Endothelial cell of hepatic sinusoid (primary cell): ENCODE measurements at regions not wholly inside any gene's neighbourhood (a gene's known extent, or its start where the extent isn't known, plus 50 kb on each side); places are given as distances from the start of the nearest gene placed in this dataset.

Experiments used
- in situ Hi-C: cut with HindIII; loops from 2 replicates; pipeline ENCODE4 v1.10.0; 2017; ENCODE audit warnings: low sequenced_read_pairs

DNA sequence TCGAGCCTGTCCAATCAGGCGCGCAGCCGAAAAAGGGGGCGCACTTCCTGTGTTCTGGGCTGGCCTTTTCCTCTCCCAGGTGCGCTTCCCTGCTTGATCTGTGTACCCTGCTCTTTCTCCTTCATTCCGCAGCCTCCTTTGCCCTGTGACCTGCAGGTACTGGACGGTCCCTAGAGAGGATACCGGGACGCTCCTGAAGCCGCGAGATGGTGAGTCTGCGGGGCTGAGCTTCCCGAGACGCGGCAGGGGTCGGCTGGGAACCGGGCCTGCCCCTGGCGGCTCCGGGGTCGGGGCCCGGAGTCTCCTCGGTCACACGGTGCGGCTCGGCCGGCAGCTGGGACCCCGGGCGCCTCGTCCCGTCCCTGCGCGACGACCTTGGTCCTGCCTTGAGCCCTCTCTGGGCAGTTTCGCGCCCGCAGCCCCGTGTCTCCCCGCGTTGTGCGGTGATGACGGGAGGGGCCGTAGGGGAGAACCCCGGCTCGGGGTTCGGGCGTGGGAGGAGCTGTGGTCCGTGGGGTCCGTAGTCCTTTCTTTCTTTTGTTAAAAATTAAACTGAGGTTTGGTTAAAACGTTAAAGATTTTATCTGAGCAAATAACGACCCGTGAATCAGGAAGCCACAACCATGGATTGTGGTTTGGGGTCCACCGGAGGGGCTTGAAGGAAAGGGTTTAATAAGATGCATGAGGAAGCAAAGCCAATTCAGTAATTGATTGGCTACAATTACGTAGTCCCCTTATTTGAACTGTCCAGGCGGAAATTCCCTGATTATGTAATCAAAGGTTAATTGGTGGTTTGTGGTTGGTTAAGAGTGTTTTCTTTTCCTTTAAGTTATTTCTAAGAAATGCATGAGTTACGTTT, 172.8 kb upstream of the ZNF267 start:
- in situ Hi-C loops: no loop called here

GRCh38 chr16:31701734-31702133, 171.9 kb upstream of the ZNF267 start:
- in situ Hi-C loops: no loop called here

DNA sequence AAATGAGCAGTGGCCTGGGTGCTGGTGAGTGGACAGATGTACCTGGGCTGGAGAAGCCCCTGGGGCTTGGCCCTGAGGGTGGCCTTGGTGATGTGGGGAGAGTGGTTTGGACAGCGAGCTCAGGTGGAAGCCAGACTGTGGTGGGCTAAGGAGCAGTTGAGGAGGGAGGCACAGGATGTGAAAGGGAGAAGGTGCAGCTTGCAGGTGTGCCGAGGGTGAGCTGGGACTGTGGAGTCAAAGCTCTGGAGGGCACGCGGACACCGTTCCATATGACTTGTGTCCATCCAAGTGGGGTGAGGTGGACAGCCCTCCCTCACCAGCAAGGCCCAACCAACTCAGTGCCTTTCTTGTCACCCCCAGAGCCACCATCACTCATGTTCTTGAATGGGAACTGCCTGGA, 170.8 kb upstream of the ZNF267 start:
- in situ Hi-C loops: no loop called here

DNA sequence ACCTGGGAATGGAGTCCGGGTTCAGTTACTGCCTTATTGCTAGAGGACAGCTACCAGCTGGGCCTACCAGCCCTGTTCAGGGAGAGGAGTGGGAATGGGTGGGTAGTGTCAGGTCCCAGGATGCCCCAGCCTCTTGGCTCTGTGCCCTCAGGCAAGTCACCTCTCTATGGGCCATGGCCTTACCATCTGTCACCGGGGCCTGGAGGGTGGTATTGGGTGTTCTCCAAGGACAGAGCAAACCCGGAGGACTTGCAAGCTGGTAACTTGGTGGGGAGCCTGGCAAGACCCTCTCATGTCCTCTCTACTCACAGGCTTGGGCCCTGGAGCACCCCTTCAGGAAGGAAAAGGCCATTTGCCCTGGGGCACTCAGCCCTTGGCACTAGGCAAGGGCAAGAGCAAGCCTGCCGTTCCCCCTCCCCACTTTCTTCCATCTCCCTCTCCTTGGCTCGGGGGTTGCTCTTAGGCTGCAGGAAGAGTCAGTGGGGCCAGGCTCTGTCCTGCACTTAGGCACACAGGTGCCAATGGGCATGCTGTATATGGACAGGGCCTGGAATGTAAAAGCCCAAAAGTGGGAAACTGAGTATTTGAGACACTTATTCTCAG, 170.0 kb upstream of the ZNF267 start:
- in situ Hi-C loops: no loop called here

GRCh38 chr16:31704138-31704537, 169.5 kb upstream of the ZNF267 start:
- in situ Hi-C loops: no loop called here

DNA sequence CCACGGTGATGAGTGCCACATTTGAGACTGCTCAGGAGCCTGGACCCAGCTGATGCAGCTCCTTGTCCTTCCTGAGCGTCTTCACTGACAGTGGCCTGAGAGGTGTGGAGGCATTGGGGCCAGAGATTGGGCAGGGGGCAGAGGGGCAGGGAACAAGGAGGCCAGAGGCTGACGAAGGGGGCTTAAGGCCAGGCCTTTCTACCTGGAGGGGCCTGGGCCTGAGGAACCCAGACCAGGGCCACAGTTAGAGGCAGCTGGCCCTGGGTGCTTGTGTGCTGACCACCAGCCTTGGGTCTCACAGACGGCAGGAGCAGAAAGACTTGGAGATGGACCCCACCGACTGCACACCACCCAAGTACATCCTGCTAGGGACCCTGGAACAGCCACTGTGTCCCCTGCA, 168.2 kb upstream of the ZNF267 start:
- in situ Hi-C loops: no loop called here

- in situ Hi-C loops: no loop called here
These were observed 167.3 kb upstream of the ZNF267 start for GRCh38 chr16:31706318-31706717.

GRCh38 chr16:31706925-31707324, 166.7 kb upstream of the ZNF267 start:
- in situ Hi-C loops: no loop called here

DNA sequence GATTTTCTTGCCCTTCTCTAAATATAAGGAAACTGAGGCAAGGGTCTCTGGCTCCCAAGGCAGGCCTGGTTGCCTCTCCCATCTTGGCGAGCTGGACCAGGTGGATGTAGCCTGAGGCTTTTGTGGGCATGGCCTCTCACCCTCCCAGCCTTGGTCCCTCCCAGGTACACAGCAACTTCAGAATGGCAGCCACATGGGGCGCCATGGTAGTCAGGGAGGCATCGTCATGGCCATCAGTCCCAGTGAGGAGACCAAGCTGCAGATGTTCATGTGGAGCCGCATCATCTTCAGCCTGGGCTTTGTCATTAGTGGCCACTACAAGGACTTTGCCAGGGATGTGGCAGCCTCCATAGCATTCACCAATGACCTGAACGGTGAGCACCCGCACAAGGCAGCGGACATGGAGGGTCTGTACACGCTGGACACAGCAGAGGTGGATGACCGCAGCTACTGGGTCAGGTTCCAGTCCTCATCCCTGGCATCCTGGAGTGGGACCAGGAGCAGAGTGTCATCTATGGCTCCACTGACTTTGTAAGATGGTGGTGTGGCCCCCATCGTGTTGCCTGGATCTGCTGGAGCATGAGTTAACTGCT, 165.8 kb upstream of the ZNF267 start:
- in situ Hi-C loops: no loop called here

DNA sequence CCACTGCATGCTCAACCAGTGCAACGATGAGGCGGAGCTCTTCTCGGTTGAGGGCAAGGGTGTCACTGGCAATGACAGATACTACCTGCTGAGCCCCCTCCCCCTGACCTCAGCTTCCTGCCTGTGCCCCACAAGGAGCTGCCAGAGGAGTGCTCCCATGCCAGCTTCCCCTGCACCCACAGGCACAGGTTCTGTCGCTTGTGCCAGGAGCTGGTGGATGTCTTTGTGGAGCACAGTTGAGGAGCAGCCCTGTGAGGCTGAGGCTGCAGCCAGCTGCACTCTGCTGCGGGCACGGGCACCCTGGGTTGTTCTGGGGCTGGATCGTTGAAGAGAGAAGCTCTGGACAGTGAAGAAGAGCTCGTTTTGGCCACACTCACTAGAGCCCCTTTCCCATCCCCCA, 165.3 kb upstream of the ZNF267 start:
- in situ Hi-C loops: no loop called here

DNA sequence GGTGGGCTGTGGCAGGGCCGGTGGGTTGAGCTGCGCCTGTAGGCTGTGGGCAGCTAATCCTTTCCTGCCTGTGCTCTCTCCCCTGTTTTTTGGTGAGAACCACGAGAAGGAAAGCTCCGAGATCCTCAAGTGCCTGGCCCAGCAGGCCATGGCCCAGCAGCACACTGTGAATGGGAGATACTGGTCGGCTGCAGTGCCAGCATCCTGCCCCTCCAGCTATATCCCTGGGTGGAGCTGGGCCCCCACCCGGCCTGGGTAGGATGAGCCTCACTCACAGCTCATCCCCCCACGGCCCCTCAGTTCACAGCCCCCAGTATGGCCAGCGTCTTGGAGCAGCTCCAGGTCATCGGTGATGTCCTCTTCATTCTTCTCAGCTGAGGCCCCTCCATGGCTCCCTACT, 164.4 kb upstream of the ZNF267 start:
- in situ Hi-C loops: no loop called here

DNA sequence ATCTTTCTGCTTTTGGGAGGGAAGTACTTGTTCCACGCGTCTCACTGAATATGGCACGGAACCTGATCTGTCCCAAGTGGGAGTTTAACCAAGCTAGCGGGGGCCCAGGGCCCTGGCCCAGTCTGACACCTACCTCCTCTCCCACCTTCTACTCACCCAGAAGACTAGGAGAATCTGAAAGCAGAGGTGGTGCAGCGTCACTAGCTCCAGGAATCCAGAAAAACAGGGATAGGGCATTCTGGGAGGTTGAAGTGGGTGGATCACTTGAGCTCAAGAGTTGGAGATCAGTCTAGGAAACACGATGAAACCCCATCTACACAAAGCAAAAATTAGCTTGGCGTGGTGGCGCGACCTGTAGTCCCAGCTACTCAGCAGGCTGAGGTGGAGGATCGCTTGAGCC, 163.5 kb upstream of the ZNF267 start:
- in situ Hi-C loops: no loop called here

DNA sequence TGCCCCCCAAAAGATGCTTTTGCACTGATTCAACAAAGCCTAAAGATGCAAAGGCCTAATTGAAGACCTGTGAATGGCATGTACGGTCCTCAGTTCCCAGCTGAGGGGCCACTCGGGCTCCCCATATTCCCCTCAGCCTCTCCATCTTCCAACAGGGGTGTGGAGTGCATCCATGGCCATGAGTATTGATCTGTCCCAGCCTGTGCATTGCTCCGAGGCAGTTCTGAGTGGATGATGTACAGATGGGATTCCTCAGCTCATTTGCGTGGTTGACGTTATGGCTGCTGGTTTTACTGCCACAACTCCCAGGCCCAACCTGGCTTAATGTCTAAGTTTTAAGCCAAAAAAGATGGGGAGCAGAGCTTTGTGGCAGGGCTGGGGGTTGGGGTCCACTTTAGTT, 162.7 kb upstream of the ZNF267 start:
- in situ Hi-C loops: no loop called here

- in situ Hi-C loops: no loop called here
These were observed 162.2 kb upstream of the ZNF267 start for GRCh38 chr16:31711344-31711845.

DNA sequence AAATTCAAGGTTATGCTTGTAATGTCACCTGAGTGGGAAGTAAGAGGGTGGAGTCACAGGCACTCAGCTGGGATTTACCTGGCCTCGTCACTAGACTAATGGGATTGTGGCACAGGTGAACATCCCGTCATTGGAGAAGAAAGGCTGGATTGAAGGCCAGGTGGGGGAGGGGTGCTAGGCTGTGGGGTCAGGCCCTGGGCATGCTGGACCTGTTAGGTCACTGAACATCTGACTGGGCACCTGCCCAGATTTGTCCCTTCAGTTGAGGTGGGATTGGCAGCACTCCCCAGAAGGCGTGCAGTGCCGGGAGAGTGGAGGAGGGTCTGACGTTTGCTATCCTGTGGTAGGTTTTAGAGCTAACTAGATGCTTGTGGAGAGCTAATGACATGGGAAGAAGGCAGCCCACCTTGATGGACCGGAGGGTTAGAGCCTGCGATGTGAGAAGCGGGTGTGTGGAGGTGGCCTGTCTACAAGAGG, 161.5 kb upstream of the ZNF267 start:
- in situ Hi-C loops: no loop called here

DNA sequence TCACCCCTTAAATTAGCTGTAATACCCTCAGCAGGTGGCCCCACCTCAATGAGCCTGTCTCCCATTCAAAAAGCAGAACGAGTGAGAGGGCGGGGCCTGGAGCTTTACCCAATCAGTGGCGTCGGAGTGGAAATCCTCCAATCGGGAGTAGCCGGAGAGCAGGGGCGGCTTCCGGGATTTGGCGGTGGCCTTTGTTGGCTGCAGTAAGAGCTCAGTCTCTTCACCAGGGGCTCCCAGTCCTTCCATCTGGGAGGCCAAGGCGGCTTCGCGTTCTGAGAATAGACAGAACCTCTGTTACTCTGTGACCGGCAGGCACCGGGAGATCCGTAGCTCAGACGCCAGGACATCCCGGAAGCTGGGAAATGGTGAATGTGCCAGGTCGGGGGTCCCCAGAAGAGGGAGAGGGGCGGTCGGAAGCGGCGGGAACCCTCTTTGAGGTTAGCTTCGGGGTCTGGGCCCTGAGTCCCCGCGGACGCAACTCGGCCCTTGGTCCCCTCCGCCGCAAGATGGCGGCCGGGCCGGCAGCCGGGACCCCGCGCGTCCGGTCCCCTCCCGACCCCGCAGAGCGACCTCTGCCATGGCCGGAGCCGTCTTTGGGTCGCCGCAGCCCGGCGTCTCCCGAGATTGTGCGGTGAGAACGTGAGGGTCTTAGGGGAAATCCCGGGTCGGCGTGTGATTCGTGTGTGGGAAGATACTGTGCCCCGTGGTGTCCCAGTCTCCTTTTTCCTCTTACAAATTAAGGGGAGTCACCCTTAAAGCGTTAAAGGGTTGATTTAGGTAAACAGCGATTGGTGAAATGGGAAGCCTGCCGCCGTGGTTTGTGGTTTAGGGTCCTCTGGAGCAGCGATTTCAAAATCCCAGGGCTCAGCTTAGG, 160.3 kb upstream of the ZNF267 start:
- in situ Hi-C loops: no loop called here

DNA sequence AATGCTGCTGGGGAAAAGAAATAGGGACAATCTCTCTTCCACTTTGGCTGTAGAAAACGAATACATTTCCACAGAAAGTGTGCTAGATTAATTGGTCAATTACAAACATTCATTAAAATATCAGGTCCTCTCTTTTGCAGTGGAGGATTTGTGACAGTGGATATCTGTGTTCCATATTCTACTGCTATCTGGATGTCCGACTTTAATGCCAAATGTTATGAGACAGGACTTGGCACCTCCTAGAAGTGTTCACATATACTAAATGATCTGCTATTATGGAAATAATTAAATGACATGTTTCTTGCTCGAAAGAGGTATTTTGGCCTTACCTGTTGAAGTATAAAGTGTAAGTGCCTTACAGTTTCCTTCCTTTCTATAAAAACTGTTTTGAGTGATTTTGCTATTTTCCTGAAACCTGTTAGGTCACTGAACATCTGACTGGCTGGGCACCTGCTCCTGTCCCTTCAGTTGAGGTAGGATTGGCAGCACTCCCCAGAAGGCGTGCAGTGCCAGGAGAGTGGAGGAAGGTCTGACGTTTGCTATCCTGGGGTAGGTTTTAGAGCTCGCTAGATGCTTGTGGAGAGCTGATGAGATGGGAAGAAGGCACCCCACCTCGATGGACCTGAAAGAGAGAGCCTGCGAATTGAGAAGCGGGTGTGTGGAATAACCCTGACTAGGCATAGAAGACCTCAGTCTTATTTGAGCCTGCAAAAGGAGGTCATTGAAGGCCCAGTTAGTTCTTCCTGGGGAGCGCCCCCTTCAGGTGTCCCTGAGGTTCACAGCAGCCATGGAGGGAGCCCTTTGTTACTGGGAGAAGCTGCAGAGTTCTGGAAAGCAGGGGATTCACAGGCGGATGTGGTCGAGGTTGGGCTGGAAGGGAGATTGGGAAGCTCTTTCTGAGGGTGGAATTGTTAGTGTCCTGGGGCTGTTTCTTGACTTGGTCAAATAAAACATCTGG, 159.4 kb upstream of the ZNF267 start:
- in situ Hi-C loops: no loop called here

DNA sequence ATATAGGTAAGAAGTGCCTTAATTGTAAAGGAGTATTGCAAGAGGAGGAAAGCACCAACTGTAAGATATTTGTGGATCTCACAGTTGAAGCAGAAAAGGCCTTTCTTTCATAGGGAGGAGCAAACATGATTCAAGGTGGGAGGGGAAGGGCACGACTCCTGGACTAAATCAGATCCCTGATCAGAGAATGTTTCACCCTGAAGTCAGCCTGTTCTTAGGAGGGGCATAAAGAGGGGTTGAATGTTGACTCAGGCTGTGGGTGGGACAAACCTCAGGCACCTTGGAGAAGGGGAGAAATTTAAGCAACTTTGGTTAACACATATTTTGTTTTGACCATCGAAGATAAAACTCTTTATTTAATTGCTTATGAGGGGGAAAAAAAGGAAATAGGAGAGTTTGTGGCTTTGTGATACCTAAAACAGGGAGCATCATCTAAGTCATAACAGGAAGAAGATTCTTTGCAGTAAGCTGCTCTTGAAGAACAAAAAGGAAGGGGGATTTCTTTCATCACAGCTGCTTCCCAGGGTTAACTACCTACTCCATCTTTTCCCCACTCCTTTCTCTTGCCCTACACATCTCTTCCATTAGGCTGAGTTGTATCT, 158.6 kb upstream of the ZNF267 start:
- in situ Hi-C loops: no loop called here

- in situ Hi-C loops: no loop called here
These were observed 157.7 kb upstream of the ZNF267 start for GRCh38 chr16:31715915-31716314.
